Liver (tissue), 8 donors: ENCODE measurements at regions not wholly inside any gene's neighbourhood (a gene's known extent, or its start where the extent isn't known, plus 50 kb on each side); places are given as distances from the start of the nearest gene placed in this dataset.

Experiments used
- DNase-seq: peaks from one replicate; pipeline ENCODE4 v3.0.0-alpha.2; 2017; ENCODE audit warnings: low spot score
- H3K27ac ChIP-seq, 2 donors: one replicate each; pipeline ENCODE4 v1.7.0; 2013; ENCODE audit warnings: inconsistent platforms in 2 of 2, low read length in 2 of 2, control low read depth in 1 of 2, low read depth in 1 of 2, mild to moderate bottlenecking in 1 of 2
- H3K27me3 ChIP-seq, 4 donors: one replicate each; pipeline versions ENCODE4 v1.6.1 to v1.7.0; 2013; ENCODE audit warnings: low read length in 3 of 4, inconsistent platforms in 1 of 4, mild to moderate bottlenecking in 1 of 4, moderate library complexity in 1 of 4; ENCODE audit not compliant: control insufficient read depth in 4 of 4, insufficient read depth in 4 of 4
- H3K36me3 ChIP-seq, 4 donors: one replicate each; pipeline versions ENCODE4 v1.6.1 to v1.7.0; 2013; ENCODE audit warnings: low read length in 3 of 4, mild to moderate bottlenecking in 3 of 4, low read depth in 1 of 4, moderate library complexity in 1 of 4; ENCODE audit not compliant: control insufficient read depth in 4 of 4, insufficient read depth in 3 of 4
- H3K4me1 ChIP-seq, 4 donors: one replicate each; pipeline versions ENCODE4 v1.6.1 to v1.7.0; 2013; ENCODE audit warnings: low read length in 3 of 4, mild to moderate bottlenecking in 3 of 4, moderate library complexity in 1 of 4; ENCODE audit not compliant: control insufficient read depth in 4 of 4, insufficient read depth in 4 of 4
- H3K4me3 ChIP-seq, 3 donors: one replicate each; pipeline versions ENCODE4 v1.6.1 to v1.7.0; 2013; ENCODE audit warnings: low read length in 3 of 3, control low read depth in 1 of 3, low read depth in 1 of 3, mild to moderate bottlenecking in 1 of 3
- H3K9ac ChIP-seq, 2 donors: one replicate each; pipeline ENCODE4 v1.7.0; 2013; ENCODE audit warnings: low read length in 2 of 2, mild to moderate bottlenecking in 2 of 2, moderate library complexity in 2 of 2, control low read depth in 1 of 2, low read depth in 1 of 2
- H3K9me3 ChIP-seq, 4 donors: one replicate each; pipeline versions ENCODE4 v1.6.1 to v1.7.0; 2013; ENCODE audit warnings: low read length in 3 of 4; ENCODE audit not compliant: control insufficient read depth in 4 of 4
- EGR1 ChIP-seq, 2 donors: IDR thresholded peaks; 2 replicates each; pipeline ENCODE4 v1.6.1; 2016 to 2018; ENCODE audit warnings: antibody characterized with exemption in 2 of 2, low read depth in 2 of 2
- FOXA1 ChIP-seq: IDR thresholded peaks from 2 replicates; pipeline ENCODE4 v1.6.1; 2016; ENCODE audit warnings: antibody characterized with exemption
- FOXA2 ChIP-seq: IDR thresholded peaks from 2 replicates; pipeline ENCODE4 v1.6.1; 2016; ENCODE audit warnings: antibody characterized with exemption
- GABPA ChIP-seq, 2 donors: IDR thresholded peaks in 1 of 2; conservative IDR thresholded peaks in 1 of 2; 2 replicates each; pipeline ENCODE4 v1.6.1; 2016; ENCODE audit warnings: antibody characterized with exemption in 2 of 2, mild to moderate bottlenecking in 1 of 2, moderate library complexity in 1 of 2
- HNF4A ChIP-seq, 2 donors: conservative IDR thresholded peaks; 2 replicates each; pipeline ENCODE4 v1.6.1; 2016; ENCODE audit warnings: antibody characterized with exemption in 2 of 2, mild to moderate bottlenecking in 2 of 2
- HNF4G ChIP-seq: IDR thresholded peaks from 2 replicates; pipeline ENCODE4 v1.6.1; 2016; ENCODE audit warnings: antibody characterized with exemption
- JUND ChIP-seq, 2 donors: IDR thresholded peaks; 2 replicates each; pipeline ENCODE4 v1.6.1; 2016; ENCODE audit warnings: antibody characterized with exemption in 2 of 2
- NR2F2 ChIP-seq: IDR thresholded peaks from 2 replicates; pipeline ENCODE4 v1.6.1; 2016; ENCODE audit warnings: antibody characterized with exemption
- RAD21 ChIP-seq, 2 donors: IDR thresholded peaks; 2 replicates each; pipeline ENCODE4 v1.6.1; 2016; ENCODE audit warnings: antibody characterized with exemption in 2 of 2, mild to moderate bottlenecking in 2 of 2
- RXRA ChIP-seq, 2 donors: IDR thresholded peaks; 2 replicates each; pipeline ENCODE4 v1.6.1; 2017 to 2018; ENCODE audit warnings: antibody characterized with exemption in 2 of 2, mild to moderate bottlenecking in 1 of 2
- SP1 ChIP-seq: IDR thresholded peaks from 2 replicates; pipeline ENCODE4 v1.6.1; 2018; ENCODE audit warnings: antibody characterized with exemption, mild to moderate bottlenecking
- TAF1 ChIP-seq: conservative IDR thresholded peaks from 2 replicates; pipeline ENCODE4 v1.6.1; 2016; ENCODE audit warnings: antibody characterized with exemption, mild to moderate bottlenecking
- YY1 ChIP-seq: IDR thresholded peaks from 2 replicates; pipeline ENCODE4 v1.6.1; 2016; ENCODE audit warnings: antibody characterized with exemption, mild to moderate bottlenecking
- WGBS: extraction: QIAGEN DNeasy Blood & Tissue Kit; methylation state at CpG from one replicate; pipeline ENCODE4 v1.1.7; 2013; 5-methylcytosine and 5-hydroxymethylcytosine counted together
- TF ChIP-seq, protein P1 (sequence below): fragments of 150-350 bp; IDR thresholded peaks from 2 replicates; pipeline ENCODE4 v1.5.1; 2017; ENCODE audit warnings: improper control_type of control experiment, low read depth, low read length; ENCODE audit not compliant: missing input control
- TF ChIP-seq, protein P2 (sequence below): IDR thresholded peaks from 2 replicates; pipeline ENCODE4 v1.6.1; 2016; ENCODE audit warnings: antibody characterized with exemption
- TF ChIP-seq, protein P3 (sequence below): IDR thresholded peaks from 2 replicates; pipeline ENCODE4 v1.6.1; 2016; ENCODE audit warnings: antibody characterized with exemption
- TF ChIP-seq, protein P4 (sequence below): IDR thresholded peaks from 2 replicates; pipeline ENCODE4 v1.6.1; 2016; ENCODE audit warnings: antibody characterized with exemption
- TF ChIP-seq, protein P5 (sequence below): IDR thresholded peaks from 2 replicates; pipeline ENCODE4 v1.6.1; 2016; ENCODE audit warnings: antibody characterized with exemption, mild to moderate bottlenecking
- donor health status: healthy.
- donor health status: healthy.
- donor health status: healthy.
- donor health status: healthy.
- donor health status: healthy.

DNA sequence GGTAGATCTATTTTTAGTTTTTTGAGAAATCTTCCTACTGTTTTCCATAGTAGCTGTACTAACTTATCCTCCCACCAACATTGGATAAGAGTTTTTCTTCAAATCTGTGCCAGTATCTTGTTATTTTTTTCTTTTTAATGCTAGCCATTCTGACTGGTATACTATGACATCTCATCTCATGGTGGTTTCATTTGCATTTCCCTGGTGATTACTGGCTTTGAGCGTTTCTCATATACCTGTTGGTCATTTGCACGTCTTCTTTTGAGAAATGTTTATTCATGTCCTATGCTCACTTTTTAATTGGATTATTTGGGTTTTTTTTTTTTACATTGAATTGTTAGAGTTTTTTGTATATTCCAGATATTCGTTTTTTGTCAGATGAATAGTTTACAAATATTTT, 398.1 kb downstream of the OCA2 start:
- TF ChIP-seq, protein P1, sequence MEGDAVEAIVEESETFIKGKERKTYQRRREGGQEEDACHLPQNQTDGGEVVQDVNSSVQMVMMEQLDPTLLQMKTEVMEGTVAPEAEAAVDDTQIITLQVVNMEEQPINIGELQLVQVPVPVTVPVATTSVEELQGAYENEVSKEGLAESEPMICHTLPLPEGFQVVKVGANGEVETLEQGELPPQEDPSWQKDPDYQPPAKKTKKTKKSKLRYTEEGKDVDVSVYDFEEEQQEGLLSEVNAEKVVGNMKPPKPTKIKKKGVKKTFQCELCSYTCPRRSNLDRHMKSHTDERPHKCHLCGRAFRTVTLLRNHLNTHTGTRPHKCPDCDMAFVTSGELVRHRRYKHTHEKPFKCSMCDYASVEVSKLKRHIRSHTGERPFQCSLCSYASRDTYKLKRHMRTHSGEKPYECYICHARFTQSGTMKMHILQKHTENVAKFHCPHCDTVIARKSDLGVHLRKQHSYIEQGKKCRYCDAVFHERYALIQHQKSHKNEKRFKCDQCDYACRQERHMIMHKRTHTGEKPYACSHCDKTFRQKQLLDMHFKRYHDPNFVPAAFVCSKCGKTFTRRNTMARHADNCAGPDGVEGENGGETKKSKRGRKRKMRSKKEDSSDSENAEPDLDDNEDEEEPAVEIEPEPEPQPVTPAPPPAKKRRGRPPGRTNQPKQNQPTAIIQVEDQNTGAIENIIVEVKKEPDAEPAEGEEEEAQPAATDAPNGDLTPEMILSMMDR = no peak
- no peak for TF ChIP-seq RXRA (IDR thresholded peaks at IDR 0.05)
- H3K27me3 ChIP-seq = no peaks in the 10 kb centered on the region
- 75% methylated on average over 3 of the region's 3 CpGs for WGBS

DNA sequence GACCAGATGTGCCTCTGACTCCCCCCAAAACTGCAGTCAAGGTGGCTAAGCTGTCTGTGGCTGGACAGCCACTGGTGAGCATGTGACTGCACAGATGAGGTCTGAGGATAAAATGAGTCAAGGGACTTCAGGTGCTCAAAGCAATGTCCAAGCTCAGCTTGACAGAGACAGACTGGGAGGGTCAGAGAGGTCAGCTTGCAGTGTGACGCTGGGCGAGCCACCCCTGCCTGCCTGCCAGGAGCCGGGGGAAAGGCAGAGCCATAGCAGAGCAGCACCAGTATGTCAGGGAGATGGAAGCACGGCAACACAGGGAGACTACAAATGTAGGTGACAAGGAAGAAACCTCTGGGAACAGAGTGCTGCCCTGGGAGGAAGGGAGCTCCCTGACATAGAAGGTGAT, 399.4 kb downstream of the OCA2 start:
- no peak for DNase-seq
- H3K27ac ChIP-seq = no peak overlapping the region
- no peak for TF ChIP-seq YY1
- TF ChIP-seq HNF4G = no peak
- no peak for TF ChIP-seq GABPA (IDR thresholded peaks at IDR 0.05 in 1 of 2, conservative IDR thresholded peaks at IDR 0.05 in 1 of 2)
- no peak for TF ChIP-seq TAF1
- TF ChIP-seq RAD21 (IDR thresholded peaks at IDR 0.05) = no peak
- TF ChIP-seq HNF4A (conservative IDR thresholded peaks at IDR 0.05) = no peak
- no peak for TF ChIP-seq JUND (IDR thresholded peaks at IDR 0.05)
- TF ChIP-seq RXRA (IDR thresholded peaks at IDR 0.05) = no peak
- H3K36me3 ChIP-seq = no peaks in the 10 kb centered on the region
- H3K4me1 ChIP-seq = no peaks in the 10 kb centered on the region
- H3K9me3 ChIP-seq = no peaks in the 10 kb centered on the region
- no peaks in the 10 kb centered on the region for H3K27me3 ChIP-seq
- 38% methylated on average over 4 of the region's 4 CpGs for WGBS
- no peak overlapping the region for H3K4me3 ChIP-seq
- no peak overlapping the region for H3K9ac ChIP-seq

More for the DNA sequence above, 398.1 kb downstream of the OCA2 start:
- H3K9me3 ChIP-seq = no peaks in the 10 kb centered on the region
- no peak for DNase-seq
- no peak overlapping the region for H3K4me3 ChIP-seq
- H3K4me1 ChIP-seq = no peaks in the 10 kb centered on the region
- no peak overlapping the region for H3K27ac ChIP-seq
- no peaks in the 10 kb centered on the region for H3K36me3 ChIP-seq
- no peak overlapping the region for H3K9ac ChIP-seq

DNA sequence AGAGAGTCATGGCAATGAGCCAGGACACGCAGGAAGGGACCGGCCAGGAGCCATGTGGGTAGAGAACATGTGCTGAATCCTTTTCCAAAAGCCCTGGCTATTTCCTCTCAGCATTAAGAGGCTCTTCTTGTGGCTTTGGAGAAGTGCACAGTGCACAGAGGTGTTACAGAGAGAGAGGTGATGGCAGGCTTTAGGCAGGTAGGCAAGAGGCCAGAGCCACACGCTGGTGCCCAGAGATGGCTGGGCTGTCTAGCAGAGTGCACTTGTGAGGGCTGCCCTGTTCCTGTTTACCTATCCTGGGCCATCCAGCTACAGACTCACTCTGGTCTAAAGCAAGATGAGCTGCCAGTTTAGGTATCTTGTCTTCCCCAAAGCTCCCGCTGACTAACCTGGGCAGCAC, 402.6 kb downstream of the OCA2 start:
- H3K27ac ChIP-seq = no peak overlapping the region
- no peaks in the 10 kb centered on the region for H3K36me3 ChIP-seq
- H3K4me1 ChIP-seq = no peaks in the 10 kb centered on the region
- DNase-seq = no peak
- H3K9me3 ChIP-seq = no peaks in the 10 kb centered on the region
- H3K4me3 ChIP-seq = no peak overlapping the region
- 82% methylated on average over 4 of the region's 4 CpGs for WGBS
- H3K9ac ChIP-seq = no peak overlapping the region
- no peaks in the 10 kb centered on the region for H3K27me3 ChIP-seq
- TF ChIP-seq SP1 (no peak), EGR1 (IDR thresholded peaks at IDR 0.05; ENCODE audit: low read depth in 2 of 2) (no peak), HNF4G (no peak), HNF4A (conservative IDR thresholded peaks at IDR 0.05) (no peak), FOXA2 (no peak), NR2F2 (no peak), RAD21 (IDR thresholded peaks at IDR 0.05) (no peak), GABPA (IDR thresholded peaks at IDR 0.05 in 1 of 2, conservative IDR thresholded peaks at IDR 0.05 in 1 of 2) (no peak), RXRA (IDR thresholded peaks at IDR 0.05) (no peak), YY1 (no peak), FOXA1 (no peak), JUND (IDR thresholded peaks at IDR 0.05) (no peak), TAF1 (no peak)
- TF ChIP-seq, protein P2, sequence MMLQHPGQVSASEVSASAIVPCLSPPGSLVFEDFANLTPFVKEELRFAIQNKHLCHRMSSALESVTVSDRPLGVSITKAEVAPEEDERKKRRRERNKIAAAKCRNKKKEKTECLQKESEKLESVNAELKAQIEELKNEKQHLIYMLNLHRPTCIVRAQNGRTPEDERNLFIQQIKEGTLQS = no peak
- TF ChIP-seq, protein P3, sequence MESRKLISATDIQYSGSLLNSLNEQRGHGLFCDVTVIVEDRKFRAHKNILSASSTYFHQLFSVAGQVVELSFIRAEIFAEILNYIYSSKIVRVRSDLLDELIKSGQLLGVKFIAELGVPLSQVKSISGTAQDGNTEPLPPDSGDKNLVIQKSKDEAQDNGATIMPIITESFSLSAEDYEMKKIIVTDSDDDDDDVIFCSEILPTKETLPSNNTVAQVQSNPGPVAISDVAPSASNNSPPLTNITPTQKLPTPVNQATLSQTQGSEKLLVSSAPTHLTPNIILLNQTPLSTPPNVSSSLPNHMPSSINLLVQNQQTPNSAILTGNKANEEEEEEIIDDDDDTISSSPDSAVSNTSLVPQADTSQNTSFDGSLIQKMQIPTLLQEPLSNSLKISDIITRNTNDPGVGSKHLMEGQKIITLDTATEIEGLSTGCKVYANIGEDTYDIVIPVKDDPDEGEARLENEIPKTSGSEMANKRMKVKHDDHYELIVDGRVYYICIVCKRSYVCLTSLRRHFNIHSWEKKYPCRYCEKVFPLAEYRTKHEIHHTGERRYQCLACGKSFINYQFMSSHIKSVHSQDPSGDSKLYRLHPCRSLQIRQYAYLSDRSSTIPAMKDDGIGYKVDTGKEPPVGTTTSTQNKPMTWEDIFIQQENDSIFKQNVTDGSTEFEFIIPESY = no peak
- TF ChIP-seq, protein P1 = no peak
- TF ChIP-seq, protein P4, sequence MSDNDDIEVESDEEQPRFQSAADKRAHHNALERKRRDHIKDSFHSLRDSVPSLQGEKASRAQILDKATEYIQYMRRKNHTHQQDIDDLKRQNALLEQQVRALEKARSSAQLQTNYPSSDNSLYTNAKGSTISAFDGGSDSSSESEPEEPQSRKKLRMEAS = no peak
- TF ChIP-seq, protein P5, sequence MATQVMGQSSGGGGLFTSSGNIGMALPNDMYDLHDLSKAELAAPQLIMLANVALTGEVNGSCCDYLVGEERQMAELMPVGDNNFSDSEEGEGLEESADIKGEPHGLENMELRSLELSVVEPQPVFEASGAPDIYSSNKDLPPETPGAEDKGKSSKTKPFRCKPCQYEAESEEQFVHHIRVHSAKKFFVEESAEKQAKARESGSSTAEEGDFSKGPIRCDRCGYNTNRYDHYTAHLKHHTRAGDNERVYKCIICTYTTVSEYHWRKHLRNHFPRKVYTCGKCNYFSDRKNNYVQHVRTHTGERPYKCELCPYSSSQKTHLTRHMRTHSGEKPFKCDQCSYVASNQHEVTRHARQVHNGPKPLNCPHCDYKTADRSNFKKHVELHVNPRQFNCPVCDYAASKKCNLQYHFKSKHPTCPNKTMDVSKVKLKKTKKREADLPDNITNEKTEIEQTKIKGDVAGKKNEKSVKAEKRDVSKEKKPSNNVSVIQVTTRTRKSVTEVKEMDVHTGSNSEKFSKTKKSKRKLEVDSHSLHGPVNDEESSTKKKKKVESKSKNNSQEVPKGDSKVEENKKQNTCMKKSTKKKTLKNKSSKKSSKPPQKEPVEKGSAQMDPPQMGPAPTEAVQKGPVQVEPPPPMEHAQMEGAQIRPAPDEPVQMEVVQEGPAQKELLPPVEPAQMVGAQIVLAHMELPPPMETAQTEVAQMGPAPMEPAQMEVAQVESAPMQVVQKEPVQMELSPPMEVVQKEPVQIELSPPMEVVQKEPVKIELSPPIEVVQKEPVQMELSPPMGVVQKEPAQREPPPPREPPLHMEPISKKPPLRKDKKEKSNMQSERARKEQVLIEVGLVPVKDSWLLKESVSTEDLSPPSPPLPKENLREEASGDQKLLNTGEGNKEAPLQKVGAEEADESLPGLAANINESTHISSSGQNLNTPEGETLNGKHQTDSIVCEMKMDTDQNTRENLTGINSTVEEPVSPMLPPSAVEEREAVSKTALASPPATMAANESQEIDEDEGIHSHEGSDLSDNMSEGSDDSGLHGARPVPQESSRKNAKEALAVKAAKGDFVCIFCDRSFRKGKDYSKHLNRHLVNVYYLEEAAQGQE = no peak
